Keratinocyte (primary cell): ENCODE measurements at regions not wholly inside any gene's neighbourhood (a gene's known extent, or its start where the extent isn't known, plus 50 kb on each side); places are given as distances from the start of the nearest gene placed in this dataset.

Source experiments
- DNase-seq: peaks from one replicate; pipeline ENCODE4 v3.0.0-alpha.2; 2011; ENCODE audit warnings: low read depth, missing footprints, low spot score
- FAIRE-seq: peaks from 2 replicates; lab custom pipeline; 2011; peaks lifted over from hg19 to GRCh38; lab: Jason Lieb, UNC
- H2AFZ ChIP-seq: 2 replicates; pipeline ENCODE4 v1.6.0; 2012; ENCODE audit warnings: low read length, control low read depth, inconsistent platforms; ENCODE audit not compliant: control insufficient read depth
- H3K27ac ChIP-seq: 2 replicates; pipeline ENCODE4 v1.5.1; 2011; ENCODE audit warnings: low read length; ENCODE audit not compliant: control insufficient read depth, insufficient read depth
- H3K27me3 ChIP-seq: 3 replicates; pipeline ENCODE4 v1.6.0; 2011; ENCODE audit warnings: low read length; ENCODE audit not compliant: control insufficient read depth, insufficient read depth; ENCODE audit errors: extremely low read depth
- H3K36me3 ChIP-seq, 2 experiments: 2 replicates in 1 of 2; 3 replicates in 1 of 2; pipeline ENCODE4 v1.5.1; 2011; ENCODE audit warnings: low read length in 2 of 2, mild to moderate bottlenecking in 1 of 2; ENCODE audit not compliant: control insufficient read depth in 2 of 2, insufficient read depth in 2 of 2; ENCODE audit errors: extremely low read depth in 1 of 2
- H3K4me1 ChIP-seq: 3 replicates; pipeline ENCODE4 v1.5.1; 2011; ENCODE audit warnings: low read length; ENCODE audit not compliant: control insufficient read depth, insufficient read depth; ENCODE audit errors: extremely low read depth
- H3K4me2 ChIP-seq: 3 replicates; pipeline ENCODE4 v1.6.0; 2011; ENCODE audit warnings: low read depth, low read length; ENCODE audit not compliant: control insufficient read depth, insufficient read depth; ENCODE audit errors: extremely low read depth
- H3K4me3 ChIP-seq, 3 experiments: fragments of 200-600 bp in 1 of 3; sonication (generic) in 1 of 3; 2 replicates in 2 of 3; 3 replicates in 1 of 3; pipeline ENCODE4 v1.5.1; 2011 to 2016; ENCODE audit warnings: low read length in 3 of 3, mild to moderate bottlenecking in 3 of 3, control low read depth in 2 of 3, inconsistent platforms in 1 of 3, low read depth in 1 of 3, mixed read lengths in 1 of 3, mixed run types in 1 of 3, moderate library complexity in 1 of 3; ENCODE audit not compliant: control insufficient read depth in 2 of 3, insufficient read depth in 2 of 3; ENCODE audit errors: extremely low read depth in 1 of 3
- H3K79me2 ChIP-seq: 2 replicates; pipeline ENCODE4 v1.6.0; 2012; ENCODE audit warnings: low read length; ENCODE audit not compliant: control insufficient read depth, insufficient read depth
- H3K9ac ChIP-seq: 3 replicates; pipeline ENCODE4 v1.6.0; 2011; ENCODE audit warnings: low read length; ENCODE audit not compliant: control insufficient read depth, insufficient read depth; ENCODE audit errors: extremely low read depth
- H3K9me1 ChIP-seq: 3 replicates; pipeline ENCODE4 v1.6.0; 2011; ENCODE audit warnings: low read length; ENCODE audit not compliant: control insufficient read depth, insufficient read depth; ENCODE audit errors: extremely low read depth
- H3K9me3 ChIP-seq: 2 replicates; pipeline ENCODE4 v1.5.1; 2012; ENCODE audit warnings: low read depth, low read length; ENCODE audit not compliant: control insufficient read depth
- H4K20me1 ChIP-seq: 3 replicates; pipeline ENCODE4 v1.6.0; 2011; ENCODE audit warnings: low read length; ENCODE audit not compliant: control insufficient read depth, insufficient read depth; ENCODE audit errors: extremely low read depth
- CTCF ChIP-seq, 3 experiments: IDR thresholded peaks in 1 of 3; conservative IDR thresholded peaks in 1 of 3; optimal IDR thresholded peaks in 1 of 3; 2 replicates in 2 of 3; 3 replicates in 1 of 3; pipeline versions ENCODE3 to v1.5.1; 2011; ENCODE audit warnings: low read length in 3 of 3, mild to moderate bottlenecking in 3 of 3, moderate library complexity in 2 of 3, control low read depth in 1 of 3, inconsistent platforms in 1 of 3; ENCODE audit not compliant: insufficient read depth in 2 of 3; ENCODE audit errors: extremely low read depth in 1 of 3
- EZH2 ChIP-seq: IDR thresholded peaks from one replicate; pipeline ENCODE4 v1.6.1; 2012; ENCODE audit warnings: inconsistent platforms, mild to moderate bottlenecking, low read length, moderate library complexity
- dilution Hi-C: fragments of 300-500 bp; cut with MboI; formaldehyde crosslinking; loops from one replicate; pipeline ENCODE4 v1.7.0; 2020; ENCODE audit warnings: low sequenced_read_pairs; ENCODE audit not compliant: extremely low pct_ligation_motif_present

- H3K9me3 ChIP-seq, result no peaks in the 10 kb centered on the region
- TF ChIP-seq EZH2 (no peak), CTCF (optimal IDR thresholded peaks at IDR 0.05 in 1 of 3, IDR thresholded peaks at IDR 0.05 in 1 of 3, conservative IDR thresholded peaks at IDR 0.05 in 1 of 3; ENCODE audit: extremely low read depth in 1 of 3, insufficient read depth in 2 of 3, low read length in 3 of 3) (no peak)
- peaks cover 8% of the 10 kb centered on the region for H3K27me3 ChIP-seq
- H2AFZ ChIP-seq, result no peak overlapping the region
- H4K20me1 ChIP-seq, result no peaks in the 10 kb centered on the region
- no peak for DNase-seq
- no peak overlapping the region for H3K27ac ChIP-seq
- no peaks in the 10 kb centered on the region for H3K36me3 ChIP-seq
- no peak overlapping the region for H3K4me3 ChIP-seq
- H3K9me1 ChIP-seq, result no peaks in the 10 kb centered on the region
- no peaks in the 10 kb centered on the region for H3K79me2 ChIP-seq
- no peaks in the 10 kb centered on the region for H3K4me1 ChIP-seq
- FAIRE-seq, result no peak
- dilution Hi-C loops, result no loop called here
- H3K9ac ChIP-seq, result no peak overlapping the region
- no peak overlapping the region for H3K4me2 ChIP-seq
These were observed 503.4 kb downstream of the RPS24 start for GRCh38 chr10:78537018-78537417.

GRCh38 chr10:78539247-78539766 is 505.6 kb downstream of the RPS24 start:
- DNase-seq (no peak), FAIRE-seq (no peak)
- Histone ChIP-seq H3K9ac (no peak overlapping the region), H3K9me1 (no peaks in the 10 kb centered on the region), H3K4me1 (no peaks in the 10 kb centered on the region), H3K9me3 (no peaks in the 10 kb centered on the region), H3K36me3 (no peaks in the 10 kb centered on the region), H3K27me3 (peaks cover 22% of the 10 kb centered on the region), H3K4me3 (no peak overlapping the region), H2AFZ (no peak overlapping the region), H3K79me2 (no peaks in the 10 kb centered on the region), H4K20me1 (no peaks in the 10 kb centered on the region), H3K4me2 (no peak overlapping the region), H3K27ac (no peak overlapping the region)
- TF ChIP-seq CTCF (optimal IDR thresholded peaks at IDR 0.05 in 1 of 3, IDR thresholded peaks at IDR 0.05 in 1 of 3, conservative IDR thresholded peaks at IDR 0.05 in 1 of 3; ENCODE audit: extremely low read depth in 1 of 3, insufficient read depth in 2 of 3, low read length in 3 of 3) (no peak), EZH2 (no peak)
- dilution Hi-C loops, result no loop called here
